Lower leg skin (tissue), 3 donors: ENCODE measurements at regions not wholly inside any gene's neighbourhood (a gene's known extent, or its start where the extent isn't known, plus 50 kb on each side); places are given as distances from the start of the nearest gene placed in this dataset.

ENCODE experiments used
- CTCF ChIP-seq, 3 donors: fragments of 450-650 bp; IDR thresholded peaks; one replicate each; pipeline ENCODE4 v1.5.1; 2016; ENCODE audit warnings: antibody characterized with exemption in 3 of 3, mild to moderate bottlenecking in 3 of 3, moderate library complexity in 2 of 3
- POLR2A ChIP-seq, 2 donors: fragments of 450-650 bp; IDR thresholded peaks; one replicate each; pipeline ENCODE4 v1.6.1; 2016 to 2017; ENCODE audit warnings: antibody characterized with exemption in 2 of 2, mild to moderate bottlenecking in 1 of 2, moderate library complexity in 1 of 2

GRCh38 chr2:181250691-181251090 lies 206.5 kb upstream of the ITGA4 start:
- TF ChIP-seq CTCF (IDR thresholded peaks at IDR 0.05), result no peak
- no peak for TF ChIP-seq POLR2A (IDR thresholded peaks at IDR 0.05)
